ENCODE measurements at regions not wholly inside any gene's neighbourhood (a gene's known extent, or its start where the extent isn't known, plus 50 kb on each side); places are given as distances from the start of the nearest gene placed in this dataset.
"Not testable (repeated sequence)": the region's sequence is repeated elsewhere in the genome, so short reads cannot be mapped to it uniquely, and the experiment has no call there.

GRCh38 chr14:106741086-106741827 lies 1214.9 kb downstream of the TMEM121 start:
- not testable (repeated sequence) for H2AFZ ChIP-seq (ENCODE audit: insufficient read depth, low read length, poor library complexity); H3K23ac ChIP-seq (ENCODE audit: low read length); H2BK12ac ChIP-seq (ENCODE audit: low read length); H3K9ac ChIP-seq (ENCODE audit: low read length); H3K27ac ChIP-seq (ENCODE audit: low read depth, low read length); H4K8ac ChIP-seq (ENCODE audit: low read depth, low read length); H3K9me3 ChIP-seq (ENCODE audit: insufficient read depth, low read depth, low read length); H3K4me2 ChIP-seq (ENCODE audit: low read length); H3K4ac ChIP-seq (ENCODE audit: low read depth, low read length); H2AK5ac ChIP-seq (ENCODE audit: low read length); H4K12ac ChIP-seq (ENCODE audit: low read depth, low read length); H3K36me3 ChIP-seq (ENCODE audit: control insufficient read depth in 1 of 2, insufficient read depth in 2 of 2, low read length in 2 of 2); H3K14ac ChIP-seq (ENCODE audit: low read length); H3K18ac ChIP-seq (ENCODE audit: low read length); H3K4me1 ChIP-seq (ENCODE audit: control insufficient read depth in 1 of 2, insufficient read depth in 2 of 2, low read length in 2 of 2); H3K27me3 ChIP-seq (ENCODE audit: insufficient read depth, low read length); H2BK5ac ChIP-seq (ENCODE audit: low read depth, low read length, poor library complexity); H3K79me1 ChIP-seq (ENCODE audit: low read length); H4K91ac ChIP-seq (ENCODE audit: low read depth, low read length); H3K4me3 ChIP-seq (ENCODE audit: low read depth, low read length); H2BK120ac ChIP-seq (ENCODE audit: insufficient read depth, low read length, poor library complexity); H3K79me2 ChIP-seq (ENCODE audit: control insufficient read depth, insufficient read depth, low read length, poor library complexity)
- DNase-seq = peak in 1 of 2 donors; percentile 23
- WGBS (ENCODE audit: extremely low coverage, insufficient coverage, insufficient read length) = no CpG with 5 or more reads among the region's 16 CpGs

- not testable (repeated sequence) for H3K27me3 ChIP-seq (ENCODE audit: insufficient read depth, low read length); H3K4me2 ChIP-seq (ENCODE audit: low read length); H3K18ac ChIP-seq (ENCODE audit: low read length); H3K79me2 ChIP-seq (ENCODE audit: control insufficient read depth, insufficient read depth, low read length, poor library complexity); H3K9ac ChIP-seq (ENCODE audit: low read length); H2BK12ac ChIP-seq (ENCODE audit: low read length); H3K4ac ChIP-seq (ENCODE audit: low read depth, low read length); H3K4me1 ChIP-seq (ENCODE audit: control insufficient read depth in 1 of 2, insufficient read depth in 2 of 2, low read length in 2 of 2); H3K27ac ChIP-seq (ENCODE audit: low read depth, low read length); H4K8ac ChIP-seq (ENCODE audit: low read depth, low read length); H2BK120ac ChIP-seq (ENCODE audit: insufficient read depth, low read length, poor library complexity); H2AK5ac ChIP-seq (ENCODE audit: low read length); H3K9me3 ChIP-seq (ENCODE audit: insufficient read depth, low read depth, low read length); H2BK5ac ChIP-seq (ENCODE audit: low read depth, low read length, poor library complexity); H2AFZ ChIP-seq (ENCODE audit: insufficient read depth, low read length, poor library complexity); H3K4me3 ChIP-seq (ENCODE audit: low read depth, low read length); H4K91ac ChIP-seq (ENCODE audit: low read depth, low read length); H3K14ac ChIP-seq (ENCODE audit: low read length); H3K79me1 ChIP-seq (ENCODE audit: low read length); H4K12ac ChIP-seq (ENCODE audit: low read depth, low read length); H3K23ac ChIP-seq (ENCODE audit: low read length); DNase-seq; H3K36me3 ChIP-seq (ENCODE audit: control insufficient read depth in 1 of 2, insufficient read depth in 2 of 2, low read length in 2 of 2)
- no CpG with 5 or more reads among the region's 15 CpGs for WGBS (ENCODE audit: extremely low coverage, insufficient coverage, insufficient read length)
Observed at GRCh38 chr14:106745016-106745767, 1218.8 kb downstream of the TMEM121 start.

GRCh38 chr14:106750089-106750488 lies 1223.7 kb downstream of the TMEM121 start:
- not testable (repeated sequence) for H3K23ac ChIP-seq (ENCODE audit: low read length); H3K4me1 ChIP-seq (ENCODE audit: control insufficient read depth in 1 of 2, insufficient read depth in 2 of 2, low read length in 2 of 2); H2AK5ac ChIP-seq (ENCODE audit: low read length); H3K79me2 ChIP-seq (ENCODE audit: control insufficient read depth, insufficient read depth, low read length, poor library complexity); H3K9me3 ChIP-seq (ENCODE audit: insufficient read depth, low read depth, low read length); H3K4me3 ChIP-seq (ENCODE audit: low read depth, low read length); H2AFZ ChIP-seq (ENCODE audit: insufficient read depth, low read length, poor library complexity); H3K27ac ChIP-seq (ENCODE audit: low read depth, low read length); H3K79me1 ChIP-seq (ENCODE audit: low read length); H3K4me2 ChIP-seq (ENCODE audit: low read length); H4K12ac ChIP-seq (ENCODE audit: low read depth, low read length); H3K18ac ChIP-seq (ENCODE audit: low read length); H4K8ac ChIP-seq (ENCODE audit: low read depth, low read length); H3K36me3 ChIP-seq (ENCODE audit: control insufficient read depth in 1 of 2, insufficient read depth in 2 of 2, low read length in 2 of 2); H3K27me3 ChIP-seq (ENCODE audit: insufficient read depth, low read length); DNase-seq; H3K14ac ChIP-seq (ENCODE audit: low read length); H2BK12ac ChIP-seq (ENCODE audit: low read length); H3K9ac ChIP-seq (ENCODE audit: low read length); H2BK120ac ChIP-seq (ENCODE audit: insufficient read depth, low read length, poor library complexity); H2BK5ac ChIP-seq (ENCODE audit: low read depth, low read length, poor library complexity); H4K91ac ChIP-seq (ENCODE audit: low read depth, low read length); H3K4ac ChIP-seq (ENCODE audit: low read depth, low read length)
- no CpG with 5 or more reads among the region's 3 CpGs for WGBS (ENCODE audit: extremely low coverage, insufficient coverage, insufficient read length)

- H3K4ac ChIP-seq (ENCODE audit: low read depth, low read length); H3K27me3 ChIP-seq (ENCODE audit: insufficient read depth, low read length); H3K23ac ChIP-seq (ENCODE audit: low read length); DNase-seq; H2BK5ac ChIP-seq (ENCODE audit: low read depth, low read length, poor library complexity); H3K14ac ChIP-seq (ENCODE audit: low read length); H3K36me3 ChIP-seq (ENCODE audit: control insufficient read depth in 1 of 2, insufficient read depth in 2 of 2, low read length in 2 of 2); H2AFZ ChIP-seq (ENCODE audit: insufficient read depth, low read length, poor library complexity); H3K18ac ChIP-seq (ENCODE audit: low read length); H3K79me2 ChIP-seq (ENCODE audit: control insufficient read depth, insufficient read depth, low read length, poor library complexity); H3K9me3 ChIP-seq (ENCODE audit: insufficient read depth, low read depth, low read length); H2BK120ac ChIP-seq (ENCODE audit: insufficient read depth, low read length, poor library complexity); H4K12ac ChIP-seq (ENCODE audit: low read depth, low read length); H4K8ac ChIP-seq (ENCODE audit: low read depth, low read length); H4K91ac ChIP-seq (ENCODE audit: low read depth, low read length); H3K9ac ChIP-seq (ENCODE audit: low read length); H3K79me1 ChIP-seq (ENCODE audit: low read length); H2AK5ac ChIP-seq (ENCODE audit: low read length); H2BK12ac ChIP-seq (ENCODE audit: low read length); H3K4me2 ChIP-seq (ENCODE audit: low read length); H3K27ac ChIP-seq (ENCODE audit: low read depth, low read length); H3K4me1 ChIP-seq (ENCODE audit: control insufficient read depth in 1 of 2, insufficient read depth in 2 of 2, low read length in 2 of 2); H3K4me3 ChIP-seq (ENCODE audit: low read depth, low read length): not testable (repeated sequence)
- no CpG with 5 or more reads among the region's 4 CpGs for WGBS (ENCODE audit: extremely low coverage, insufficient coverage, insufficient read length)
Observed at GRCh38 chr14:106753751-106754150, 1227.4 kb downstream of the TMEM121 start.
